Endothelial cell of umbilical vein (primary cell): ENCODE measurements at regions not wholly inside any gene's neighbourhood (a gene's known extent, or its start where the extent isn't known, plus 50 kb on each side); places are given as distances from the start of the nearest gene placed in this dataset.

Experiments used
- BruUV-seq: library from RNA; stranded (reverse); fragments of 400-500 nt; replicated peaks from 2 replicates; lab custom pipeline; 2021; lab: Mats Ljungman, UMichigan
- CTCF ChIA-PET: fragments of 300-600, 350-600 bp; sonication (Branson Sonifier 250); formaldehyde crosslinking; loops from one replicate; lab custom pipeline; 2021; ENCODE audit warnings: antibody characterized with exemption, inconsistent platforms; lab: Charles Lee
- POLR2A ChIA-PET: fragments of 300-600, 350-600 bp; sonication (Branson Sonifier 250); formaldehyde crosslinking; loops from one replicate; lab custom pipeline; 2021; ENCODE audit warnings: antibody characterized with exemption, inconsistent platforms; lab: Charles Lee
- DNase-seq: peaks from one replicate; pipeline ENCODE4 v3.0.0-alpha.2; 2011; ENCODE audit warnings: low read depth, low spot score
- FAIRE-seq: peaks from 2 replicates; lab custom pipeline; 2011; peaks lifted over from hg19 to GRCh38; lab: Jason Lieb, UNC
- H2AFZ ChIP-seq: 2 replicates; pipeline ENCODE4 v1.6.0; 2012; ENCODE audit warnings: low read depth, low read length, control low read depth, inconsistent platforms
- H3K27ac ChIP-seq: 2 replicates; pipeline ENCODE4 v1.5.1; 2011; ENCODE audit warnings: low read depth, mild to moderate bottlenecking, control low read depth, low read length, moderate library complexity; ENCODE audit not compliant: insufficient read depth
- H3K27me3 ChIP-seq, 2 experiments: 2 replicates each; pipeline versions ENCODE4 v1.6.0 to v1.6.1; 2011; ENCODE audit warnings: low read length in 2 of 2, mixed read lengths in 1 of 2; ENCODE audit not compliant: control insufficient read depth in 2 of 2, insufficient read depth in 2 of 2
- H3K36me3 ChIP-seq, 2 experiments: 2 replicates in 1 of 2; 3 replicates in 1 of 2; pipeline ENCODE4 v1.5.1; 2011; ENCODE audit warnings: low read length in 2 of 2, mild to moderate bottlenecking in 1 of 2, moderate library complexity in 1 of 2; ENCODE audit not compliant: control insufficient read depth in 2 of 2, insufficient read depth in 2 of 2; ENCODE audit errors: extremely low read depth in 1 of 2
- H3K4me1 ChIP-seq: 3 replicates; pipeline ENCODE4 v1.5.1; 2011; ENCODE audit warnings: mild to moderate bottlenecking, low read length; ENCODE audit not compliant: control insufficient read depth, insufficient read depth; ENCODE audit errors: extremely low read depth
- H3K4me2 ChIP-seq: 2 replicates; pipeline ENCODE4 v1.6.1; 2011; ENCODE audit warnings: low read length, control low read depth, mixed read lengths; ENCODE audit not compliant: insufficient read depth
- H3K4me3 ChIP-seq, 3 experiments: fragments of 200-600 bp in 1 of 3; sonication (generic), shearing (Covaris generic) in 1 of 3; replicated peaks in 1 of 3; 2 replicates each; pipeline ENCODE4 v1.5.1; 2011 to 2016; ENCODE audit warnings: control low read depth in 3 of 3, low read length in 3 of 3, mild to moderate bottlenecking in 2 of 3, inconsistent platforms in 1 of 3, low read depth in 1 of 3, moderate library complexity in 1 of 3; ENCODE audit not compliant: insufficient read depth in 1 of 3
- H3K79me2 ChIP-seq: 2 replicates; pipeline ENCODE4 v1.6.0; 2012; ENCODE audit warnings: low read length, inconsistent platforms; ENCODE audit not compliant: control insufficient read depth, insufficient read depth
- H3K9ac ChIP-seq: replicated peaks from 2 replicates; pipeline ENCODE3; 2011; ENCODE audit warnings: low read length, control low read depth; ENCODE audit not compliant: insufficient read depth; ENCODE audit errors: extremely low read depth
- H3K9me1 ChIP-seq: replicated peaks from 3 replicates; pipeline ENCODE4 v1.6.0; 2011; ENCODE audit warnings: mild to moderate bottlenecking, low read length; ENCODE audit not compliant: control insufficient read depth, insufficient read depth; ENCODE audit errors: extremely low read depth
- H3K9me3 ChIP-seq: replicated peaks from 2 replicates; pipeline ENCODE4 v1.5.1; 2012; ENCODE audit warnings: low read length, inconsistent platforms; ENCODE audit not compliant: control insufficient read depth, insufficient read depth
- H4K20me1 ChIP-seq: replicated peaks from 2 replicates; pipeline ENCODE3; 2011; ENCODE audit warnings: mild to moderate bottlenecking, low read length; ENCODE audit not compliant: control insufficient read depth, insufficient read depth; ENCODE audit errors: extremely low read depth
- CTCF ChIP-seq, 2 donors: IDR thresholded peaks; 1 replicate in 1 of 2; 2 replicates in 1 of 2; pipeline ENCODE4 v1.5.1; 2011; ENCODE audit warnings: low read length in 2 of 2, mild to moderate bottlenecking in 2 of 2, moderate library complexity in 2 of 2, control low read depth in 1 of 2, inconsistent platforms in 1 of 2, low read depth in 1 of 2; ENCODE audit not compliant: insufficient read depth in 1 of 2; ENCODE audit errors: extremely low read depth in 1 of 2
- EZH2 ChIP-seq: IDR thresholded peaks from 2 replicates; pipeline ENCODE4 v1.6.1; 2012; ENCODE audit warnings: borderline replicate concordance, low read depth, mild to moderate bottlenecking, moderate library complexity, low read length, inconsistent platforms; ENCODE audit not compliant: severe bottlenecking
- FOS ChIP-seq: IDR thresholded peaks from 2 replicates; pipeline ENCODE4 v1.6.1; 2011; ENCODE audit warnings: mild to moderate bottlenecking, low read length, moderate library complexity, borderline replicate concordance; ENCODE audit not compliant: insufficient read depth
- GATA2 ChIP-seq: IDR thresholded peaks from 2 replicates; pipeline ENCODE4 v1.7.0; 2011; ENCODE audit warnings: low read depth, mild to moderate bottlenecking, moderate library complexity, mixed read lengths, low read length; ENCODE audit not compliant: insufficient read length, insufficient read depth
- JUN ChIP-seq: IDR thresholded peaks from 2 replicates; pipeline ENCODE4 v1.6.1; 2011; ENCODE audit warnings: borderline replicate concordance, low read depth; ENCODE audit not compliant: insufficient read length, insufficient read depth
- MAX ChIP-seq: IDR thresholded peaks from 2 replicates; pipeline ENCODE4 v1.6.1; 2011; ENCODE audit not compliant: insufficient read depth, insufficient read length
- MYC ChIP-seq: IDR thresholded peaks from one replicate; pipeline ENCODE4 v1.6.1; 2011; ENCODE audit warnings: mild to moderate bottlenecking, low read depth, low read length
- POLR2A ChIP-seq: IDR thresholded peaks from 2 replicates; pipeline ENCODE4 v1.6.1; 2012; ENCODE audit warnings: low read depth, mild to moderate bottlenecking, control low read depth, low read length
- POLR2AphosphoS5 ChIP-seq: IDR thresholded peaks from 2 replicates; pipeline ENCODE4 v1.6.1; 2012; ENCODE audit warnings: low read depth, mild to moderate bottlenecking, control low read depth, low read length, moderate library complexity; ENCODE audit not compliant: insufficient read depth
- dilution Hi-C: fragments of 300-500 bp; cut with MboI; formaldehyde crosslinking; loops from one replicate; pipeline ENCODE4 v1.15.0; 2019; ENCODE audit warnings: low sequenced_read_pairs; ENCODE audit not compliant: extremely low pct_ligation_motif_present
- intact Hi-C: fragments of 100-400 bp; cut with micrococcal nuclease; formaldehyde crosslinking; loops from one replicate; pipeline ENCODE4 v1.10.0; 2022

- H3K4me1 ChIP-seq = no peaks in the 10 kb centered on the region
- no peaks in the 10 kb centered on the region for H3K79me2 ChIP-seq
- no peaks in the 10 kb centered on the region for H3K27me3 ChIP-seq
- no peak overlapping the region for H3K4me2 ChIP-seq
- H3K36me3 ChIP-seq = no peaks in the 10 kb centered on the region
- H3K9me3 ChIP-seq = peaks cover 4% of the 10 kb centered on the region
- ChIA-PET POLR2A (no interaction called here), CTCF (no interaction called here)
- FAIRE-seq = no peak
- no peaks in the 10 kb centered on the region for H4K20me1 ChIP-seq
- no peak for DNase-seq
- TF ChIP-seq EZH2 = no peak
- TF ChIP-seq CTCF (IDR thresholded peaks at IDR 0.05; ENCODE audit: extremely low read depth in 1 of 2, insufficient read depth in 1 of 2, low read depth in 1 of 2, low read length in 2 of 2) = no peak
- no peak for TF ChIP-seq POLR2AphosphoS5
- no peak for TF ChIP-seq MYC
- no peak for TF ChIP-seq MAX
- no peak for TF ChIP-seq FOS
- no peak for TF ChIP-seq JUN
- TF ChIP-seq POLR2A = no peak
- no peak for TF ChIP-seq GATA2
- intact Hi-C loops (no loop called here), dilution Hi-C loops (no loop called here)
- H3K27ac ChIP-seq = no peak overlapping the region
- H3K9ac ChIP-seq = no peak overlapping the region
- H3K4me3 ChIP-seq = no peak overlapping the region
- no TSS peak for BruUV-seq
- H3K9me1 ChIP-seq = no peaks in the 10 kb centered on the region
- no peak overlapping the region for H2AFZ ChIP-seq
Measured at GRCh38 chr11:115871161-115871760, 367.0 kb upstream of the CADM1 start.
